NCI-H128 (cell line): ENCODE measurements at regions not wholly inside any gene's neighbourhood (a gene's known extent, or its start where the extent isn't known, plus 50 kb on each side); places are given as distances from the start of the nearest gene placed in this dataset.

Experiments
- DNase-seq: peaks from one replicate; lab custom pipeline; 2025; ENCODE audit not compliant: unreplicated experiment; lab: John Stamatoyannopoulos, UW

GRCh38 chr3:194005930-194006501, 129.9 kb upstream of the HES1 start:
- DNase-seq: no peak

- DNase-seq: no peak
Measured at GRCh38 chr3:194007592-194008337, 128.2 kb upstream of the HES1 start.

DNA sequence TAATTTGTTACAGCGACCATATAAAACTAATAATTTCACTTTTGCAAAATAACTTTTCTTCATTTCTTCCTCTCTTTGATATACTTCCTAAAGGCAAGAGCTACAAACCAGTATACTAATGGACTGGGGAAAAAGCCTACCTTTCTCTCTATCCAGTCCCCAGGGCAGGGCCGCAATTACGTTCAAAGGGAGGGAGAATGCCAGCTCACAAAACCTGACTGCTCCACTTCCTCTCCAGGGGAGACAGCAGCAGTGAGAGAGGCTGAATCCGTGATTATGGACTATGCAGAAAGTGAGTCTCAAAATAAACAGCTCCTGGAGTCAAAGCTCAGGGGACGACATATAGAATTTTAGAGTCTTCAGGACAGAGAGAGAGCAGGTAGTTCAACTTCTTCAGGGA, 126.9 kb upstream of the HES1 start:
- no peak for DNase-seq

DNA sequence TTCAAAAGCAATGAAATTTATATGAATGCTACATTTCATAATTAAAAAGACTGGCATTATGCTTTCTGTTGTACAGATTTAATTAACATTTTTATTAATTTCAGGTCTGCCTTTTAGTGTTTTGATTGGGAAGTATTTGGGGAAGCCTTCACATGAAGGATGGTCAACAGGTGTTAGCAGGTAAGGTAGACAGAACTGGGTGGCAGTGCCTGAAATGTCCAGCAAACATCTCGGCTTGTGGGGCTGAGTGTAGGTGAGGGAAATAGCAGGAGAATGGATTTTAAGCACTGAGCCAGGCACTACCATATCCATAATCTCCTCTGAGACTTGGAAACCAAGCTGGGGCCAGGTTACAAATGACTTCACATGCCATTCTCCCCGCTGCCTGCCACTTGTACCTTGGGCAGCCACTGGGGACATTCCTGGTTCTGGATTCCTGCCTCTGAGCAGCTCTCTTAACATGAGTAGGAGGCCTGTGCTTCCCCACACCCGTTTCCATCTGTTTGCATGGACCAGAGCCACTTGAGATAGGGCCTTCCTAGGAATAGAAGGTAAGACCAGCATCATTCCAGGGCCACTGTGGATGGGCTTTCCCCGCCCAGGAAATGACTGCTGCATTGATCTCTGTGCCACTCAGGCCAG, 125.9 kb upstream of the HES1 start:
- DNase-seq: no peak

DNA sequence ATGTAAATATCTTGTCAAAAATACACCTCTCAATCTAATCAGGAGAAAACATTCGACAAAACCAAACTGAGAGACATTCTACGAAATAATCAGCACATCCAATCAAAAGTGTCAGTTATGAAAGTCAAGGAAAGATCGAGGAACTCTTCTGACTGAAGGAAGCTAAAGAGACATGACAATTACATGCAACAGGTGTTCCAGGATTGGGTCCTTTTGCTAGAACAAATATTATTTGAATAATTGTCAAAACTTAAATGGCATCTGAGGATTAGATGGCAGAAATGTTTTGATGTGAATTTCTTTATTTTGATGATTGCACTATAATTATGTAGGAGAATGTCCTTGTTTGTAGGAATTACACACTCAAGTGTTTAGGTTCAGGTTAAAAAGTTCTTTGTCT, 124.1 kb upstream of the HES1 start:
- no peak for DNase-seq

DNA sequence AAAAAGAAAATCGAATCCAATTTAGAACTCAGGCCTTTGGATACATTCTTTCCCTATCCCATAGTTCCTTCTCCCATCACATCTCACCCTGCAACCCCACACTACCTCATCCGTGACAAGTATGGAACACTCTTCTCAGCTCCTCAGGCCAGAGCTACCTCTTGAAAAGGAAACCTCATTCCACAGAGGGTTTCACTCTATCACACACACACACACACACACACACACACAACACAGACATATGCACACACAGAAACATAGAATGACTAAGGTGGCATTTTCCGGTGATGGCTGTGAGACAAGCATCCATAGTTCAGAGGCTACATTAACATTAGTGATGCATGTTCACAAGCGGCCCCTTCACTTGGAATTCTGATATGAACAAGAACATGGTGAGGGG, 122.0 kb upstream of the HES1 start:
- DNase-seq: no peak

DNA sequence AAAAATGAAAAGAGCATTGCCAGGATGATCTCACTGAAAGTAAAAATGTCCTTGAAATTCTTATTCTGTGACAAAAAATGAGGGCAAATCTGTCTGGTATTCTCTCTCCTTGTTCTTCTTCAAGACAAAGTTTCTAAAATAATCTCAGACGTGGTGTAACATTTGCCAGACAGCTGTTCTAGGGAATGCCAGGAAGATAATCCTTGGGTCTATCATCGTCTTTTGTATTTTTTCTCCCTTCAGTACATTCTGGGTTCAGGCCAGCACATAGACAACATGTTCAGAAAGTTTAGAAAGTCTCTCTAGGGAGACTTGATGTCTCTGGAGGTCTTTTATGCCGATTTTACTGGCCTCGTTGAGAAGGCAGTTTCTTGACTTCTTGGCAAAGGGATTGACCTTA, 121.2 kb upstream of the HES1 start:
- DNase-seq: no peak

- DNase-seq: no peak
Measured at GRCh38 chr3:194019398-194020165, 116.4 kb upstream of the HES1 start.

- no peak for DNase-seq
Measured at GRCh38 chr3:194022052-194022451, 113.9 kb upstream of the HES1 start.

DNA sequence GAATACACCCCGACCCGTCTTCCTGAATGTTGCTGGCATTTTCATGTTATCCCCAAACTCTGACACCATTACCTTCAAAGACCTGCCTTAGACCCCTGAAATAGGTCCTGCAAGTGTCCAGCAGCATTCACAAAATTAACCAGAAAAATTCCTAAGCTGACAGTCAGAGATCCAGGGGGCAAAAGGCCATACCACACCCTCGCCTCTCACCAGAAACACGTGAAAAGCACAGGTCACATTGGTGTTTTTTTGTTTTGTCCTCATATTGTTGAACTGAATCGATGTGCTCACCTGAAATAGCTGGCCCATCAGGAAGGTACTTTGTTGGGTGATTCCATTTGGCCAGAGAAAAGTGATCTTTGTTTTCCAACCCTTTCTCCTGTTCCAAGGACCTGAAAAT, 113.1 kb upstream of the HES1 start:
- DNase-seq: no peak

DNA sequence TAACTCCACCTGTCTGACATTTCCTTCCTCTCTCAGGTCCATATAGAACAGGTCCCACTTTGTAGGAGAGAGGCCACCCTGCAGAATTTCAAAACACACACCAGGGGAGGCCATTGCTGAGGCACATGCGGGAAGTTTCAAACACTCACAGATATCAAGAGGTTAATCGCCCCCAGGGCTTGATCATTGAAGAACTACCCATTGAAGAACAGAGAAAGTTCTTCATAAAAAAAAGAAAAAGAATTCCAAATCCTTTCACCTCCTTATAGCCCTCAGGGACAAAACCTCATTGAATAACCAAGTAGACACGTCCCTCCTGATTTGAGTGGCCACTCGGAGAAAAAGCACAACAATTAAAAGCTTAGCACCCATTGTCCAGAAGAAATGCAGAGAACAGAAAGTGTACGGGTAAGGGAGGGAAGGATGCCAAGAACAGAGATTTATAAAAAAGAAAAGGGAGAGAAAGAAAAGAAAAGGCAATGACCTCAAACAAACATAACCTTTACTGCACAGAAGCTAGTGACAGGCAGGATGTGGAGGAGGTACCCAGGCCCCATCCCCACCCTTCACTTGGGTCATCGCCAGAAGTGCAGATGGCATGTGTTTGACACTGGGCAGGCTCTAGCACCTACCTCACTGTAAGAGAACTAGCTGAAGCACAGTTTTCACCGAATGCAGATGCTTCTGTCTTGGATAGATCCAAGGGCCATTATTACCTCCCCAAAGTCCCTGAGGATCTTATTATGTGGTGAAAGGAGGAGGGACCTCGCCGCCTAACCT, 112.3 kb upstream of the HES1 start:
- DNase-seq: no peak

- no peak for DNase-seq
Measured at GRCh38 chr3:194025119-194025518, 110.8 kb upstream of the HES1 start.

DNA sequence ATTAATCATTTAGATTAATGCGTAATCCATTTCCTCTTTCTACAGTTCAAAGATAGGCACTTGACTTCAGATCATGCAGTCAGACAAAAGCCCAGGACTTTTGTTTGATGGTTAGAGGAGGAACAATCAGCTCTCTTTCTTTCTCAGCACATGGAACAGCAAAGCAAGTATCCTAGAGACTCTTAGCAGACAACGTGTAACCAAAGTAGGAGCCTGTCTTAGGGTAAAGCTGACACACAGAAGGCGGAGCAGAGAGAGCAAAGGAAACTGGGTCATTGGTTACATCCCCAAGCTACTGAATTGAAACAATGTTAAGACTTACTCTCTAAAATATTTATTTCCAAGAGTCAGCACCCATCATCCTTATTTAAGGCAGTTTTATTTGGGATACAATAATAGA, 110.0 kb upstream of the HES1 start:
- no peak for DNase-seq

DNA sequence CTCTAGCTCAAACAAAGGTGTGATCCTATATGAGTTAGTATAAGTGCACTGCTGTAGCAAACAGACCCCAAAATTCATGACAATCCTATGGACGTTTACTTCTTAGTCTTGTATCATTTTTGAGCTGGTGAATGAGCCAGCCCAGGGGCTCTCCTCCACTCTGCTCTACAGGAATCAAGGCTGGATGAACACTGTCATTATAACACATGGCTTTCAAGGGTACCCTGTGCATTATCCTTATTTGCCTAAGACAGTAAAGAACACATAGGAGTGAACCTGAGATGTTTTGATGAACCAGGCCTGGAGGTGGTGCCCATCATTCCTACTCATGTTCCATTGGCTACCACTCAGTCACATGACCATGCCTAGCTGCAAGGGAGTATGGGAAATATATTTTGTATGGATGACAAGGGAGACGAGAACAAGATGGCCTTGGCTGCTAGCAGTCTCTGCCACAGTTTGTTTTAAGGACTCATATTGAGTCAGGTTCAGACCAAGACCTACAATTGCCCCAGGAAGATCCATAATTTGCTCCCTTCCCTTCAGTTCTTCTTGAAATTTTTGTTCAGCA, 107.4 kb upstream of the HES1 start:
- DNase-seq: no peak

DNA sequence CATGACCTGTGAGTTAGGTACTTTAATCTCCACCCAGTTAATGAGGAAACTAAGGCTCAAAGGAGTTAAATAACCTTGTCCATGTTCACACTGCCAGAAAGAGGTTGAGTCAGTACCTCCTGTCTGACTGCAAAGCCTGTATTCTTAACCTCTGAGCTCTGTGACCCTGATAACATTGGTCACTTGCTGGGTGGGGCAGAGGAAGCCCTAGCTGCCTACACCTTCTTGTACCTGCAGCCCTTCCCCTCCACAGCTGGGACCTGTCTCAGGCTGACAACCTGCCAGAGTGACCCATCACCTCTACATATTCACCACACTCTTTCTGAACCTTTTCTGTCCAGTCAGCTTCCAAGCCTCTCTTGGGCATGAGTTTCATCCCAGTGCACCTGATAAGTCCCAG, 106.1 kb upstream of the HES1 start:
- no peak for DNase-seq

DNA sequence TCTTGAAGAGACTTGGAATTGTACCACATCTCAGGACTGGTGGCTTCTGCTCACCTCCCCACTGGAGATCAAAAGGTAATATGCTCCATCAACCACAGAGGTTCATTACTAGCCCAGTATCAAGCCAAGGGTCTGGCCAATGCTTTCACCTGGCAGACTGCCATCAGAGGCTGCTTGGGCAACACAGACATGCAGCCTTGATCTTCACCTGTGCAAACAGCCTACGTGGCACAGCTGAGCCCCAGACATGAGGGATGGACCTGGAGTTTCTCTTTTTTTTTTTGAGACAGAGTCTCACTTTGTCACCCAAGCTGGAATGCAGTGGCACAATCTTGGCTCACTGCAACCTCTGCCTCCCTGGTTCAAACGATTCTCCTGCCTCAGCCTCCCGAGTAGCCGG, 105.6 kb upstream of the HES1 start:
- DNase-seq: no peak

GRCh38 chr3:194031349-194031748, 104.6 kb upstream of the HES1 start:
- no peak for DNase-seq

GRCh38 chr3:194031867-194032635, 103.9 kb upstream of the HES1 start:
- DNase-seq: no peak

DNA sequence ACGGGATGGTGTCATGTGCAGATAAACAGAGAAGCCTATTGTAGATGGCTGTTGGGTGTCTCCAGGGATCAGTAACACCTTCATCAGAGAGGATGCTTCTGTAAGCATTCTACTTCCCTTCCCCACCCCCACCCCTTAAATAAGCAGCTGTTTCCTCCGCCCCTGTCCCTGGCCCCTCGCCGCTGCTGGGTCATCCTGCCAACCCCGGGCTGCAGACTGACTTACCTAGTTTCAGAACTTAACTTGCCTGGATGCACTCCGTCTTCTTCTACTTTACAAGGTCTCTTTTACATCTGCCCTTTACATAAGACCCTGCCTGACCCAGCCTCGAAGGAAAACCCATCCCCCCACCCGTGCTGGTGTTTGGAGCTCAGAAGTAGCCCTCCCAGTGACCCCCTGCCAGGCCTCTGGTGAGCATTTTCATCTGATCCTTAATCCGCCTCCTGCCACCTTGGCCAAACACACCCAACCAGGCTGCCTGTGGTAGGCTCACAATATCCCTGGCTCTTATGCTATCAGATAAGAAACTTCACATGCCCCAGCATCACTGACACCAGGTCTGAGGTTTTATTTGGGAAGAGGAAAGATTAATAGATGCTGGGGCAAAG, 103.0 kb upstream of the HES1 start:
- DNase-seq: no peak
